K562 (cell line): ENCODE measurements at regions not wholly inside any gene's neighbourhood (a gene's known extent, or its start where the extent isn't known, plus 50 kb on each side); places are given as distances from the start of the nearest gene placed in this dataset.
A peak's percentile ranks its signal among the peaks of the same experiment; 100 is the strongest.

Experiments used
- BRCA1 ChIP-seq, 2 experiments: fragments of 450-650 bp in 1 of 2; sonication (generic) in 1 of 2; formaldehyde crosslinking in 1 of 2; IDR thresholded peaks; 2 replicates each; pipeline versions ENCODE4 v1.5.0 to v1.6.1; 2017 to 2020; ENCODE audit warnings: mild to moderate bottlenecking in 1 of 2, missing genetic modification reagents in 1 of 2
- CTBP1 ChIP-seq: fragments of 450-650 bp; IDR thresholded peaks from 2 replicates; pipeline ENCODE4 v1.6.1; 2016; ENCODE audit warnings: borderline replicate concordance
- ERF ChIP-seq: fragments of 450-650 bp; formaldehyde crosslinking; IDR thresholded peaks from 2 replicates; pipeline ENCODE4 v1.4.0; 2020; ENCODE audit warnings: mild to moderate bottlenecking, mixed read lengths
- GATAD2B ChIP-seq: fragments of 450-650 bp; IDR thresholded peaks from 2 replicates; pipeline ENCODE4 v1.6.1; 2017; ENCODE audit warnings: mild to moderate bottlenecking, borderline replicate concordance
- HDAC8 ChIP-seq: fragments of 450-650 bp; IDR thresholded peaks from 2 replicates; pipeline ENCODE4 v1.6.1; 2016; ENCODE audit warnings: mild to moderate bottlenecking, missing genetic modification characterization, moderate library complexity, missing compliant biosample characterization
- MAFF ChIP-seq: IDR thresholded peaks from 2 replicates; pipeline ENCODE4 v1.6.1; 2012; ENCODE audit warnings: low read length, improper control_type of control experiment
- MEIS2 ChIP-seq: fragments of 450-650 bp; IDR thresholded peaks from 2 replicates; pipeline ENCODE4 v1.6.1; 2014; ENCODE audit warnings: mild to moderate bottlenecking; ENCODE audit not compliant: partially characterized antibody
- NBN ChIP-seq: fragments of 450-650 bp; IDR thresholded peaks from 2 replicates; pipeline ENCODE4 v1.6.1; 2016; ENCODE audit warnings: low read depth, mild to moderate bottlenecking
- NCOR1 ChIP-seq: fragments of 450-650 bp; IDR thresholded peaks from 2 replicates; pipeline ENCODE4 v1.6.1; 2016; ENCODE audit warnings: mild to moderate bottlenecking, moderate library complexity
- PHB2 ChIP-seq: fragments of 450-650 bp; IDR thresholded peaks from 2 replicates; pipeline ENCODE4 v1.6.1; 2017; ENCODE audit warnings: low read depth
- POU5F1 ChIP-seq: fragments of 150-350 bp; IDR thresholded peaks from 2 replicates; pipeline ENCODE4 v1.6.1; 2014; ENCODE audit warnings: borderline replicate concordance, low read length, low read depth, mild to moderate bottlenecking; ENCODE audit not compliant: partially characterized antibody
- RBFOX2 ChIP-seq: fragments of 200-400 bp; formaldehyde crosslinking; IDR thresholded peaks from 2 replicates; pipeline ENCODE4 v1.6.1; 2017; ENCODE audit warnings: low read depth, mild to moderate bottlenecking, low read length, moderate library complexity
- RREB1 ChIP-seq: fragments of 250-450 bp; sonication (Bioruptor Pico); IDR thresholded peaks from 2 replicates; pipeline ENCODE4 v1.4.0; 2020
- SIX5 ChIP-seq, 2 experiments: IDR thresholded peaks; 2 replicates each; pipeline ENCODE4 v1.6.1; 2011; ENCODE audit warnings: low read length in 2 of 2, borderline replicate concordance in 1 of 2, low read depth in 1 of 2, mild to moderate bottlenecking in 1 of 2, moderate library complexity in 1 of 2; ENCODE audit not compliant: insufficient read depth in 1 of 2
- SMARCE1 ChIP-seq: fragments of 450-650 bp; IDR thresholded peaks from 2 replicates; pipeline ENCODE4 v1.7.1; 2016; ENCODE audit warnings: mild to moderate bottlenecking
- SRF ChIP-seq, 2 experiments: fragments of 250-450, 450-650 bp in 1 of 2; sonication (Bioruptor Pico) in 1 of 2; sonication (generic) in 1 of 2; formaldehyde crosslinking; IDR thresholded peaks; 2 replicates each; pipeline versions ENCODE4 v1.5.0 to v1.5.1; 2020 to 2022; ENCODE audit warnings: mild to moderate bottlenecking in 1 of 2, missing genetic modification reagents in 1 of 2
- TFE3 ChIP-seq: fragments of 450-650 bp; formaldehyde crosslinking; IDR thresholded peaks from 2 replicates; pipeline ENCODE4 v1.4.0; 2020; ENCODE audit warnings: mild to moderate bottlenecking, mixed read lengths
- ZKSCAN8 ChIP-seq: fragments of 200-800 bp; sonication (Bioruptor generic); IDR thresholded peaks from 2 replicates; pipeline ENCODE4 v1.6.1; 2016; ENCODE audit warnings: missing genetic modification characterization, missing compliant biosample characterization
- ZNF584 ChIP-seq: fragments of 200-800 bp; sonication (Bioruptor generic); IDR thresholded peaks from 2 replicates; pipeline ENCODE4 v1.6.1; 2016; ENCODE audit warnings: low read depth, mild to moderate bottlenecking, missing genetic modification characterization, missing compliant biosample characterization
- ZNF764 ChIP-seq: fragments of 250-450 bp; sonication (Bioruptor Pico); IDR thresholded peaks from 2 replicates; pipeline ENCODE4 v1.4.0; 2020; ENCODE audit warnings: low read depth, mild to moderate bottlenecking, moderate library complexity

- TF ChIP-seq NBN (no peak), NCOR1 (0 out of 2 replicates have a peak, but pooled peaks have one; percentile 40), PHB2 (no peak), SIX5 (IDR thresholded peaks at IDR 0.05; ENCODE audit: borderline replicate concordance in 1 of 2, insufficient read depth in 1 of 2, low read depth in 1 of 2, low read length in 2 of 2) (no peak), GATAD2B (no peak), TFE3 (no peak), SRF (CRISPR knock-in tag; IDR thresholded peaks at IDR 0.05) (no peak), SMARCE1 (0 out of 2 replicates have a peak, but pooled peaks have one; percentile 30), RBFOX2 (no peak), CTBP1 (no peak; the same call in 1 of the 2 replicates), ZNF764 (CRISPR knock-in tag) (no peak), ERF (CRISPR knock-in tag) (no peak), MAFF (peak; percentile 61; the same call in 1 of the 2 replicates), ZNF584 (CRISPR knock-in tag) (no peak), HDAC8 (no peak), MEIS2 (no peak), POU5F1 (no peak), ZKSCAN8 (CRISPR knock-in tag) (0 out of 2 replicates have a peak, but pooled peaks have one; percentile 24), BRCA1 (IDR thresholded peaks at IDR 0.05) (no peak), BRCA1 (CRISPR knock-in tag; IDR thresholded peaks at IDR 0.05) (no peak), RREB1 (CRISPR knock-in tag) (no peak)
Measured at GRCh38 chr5:109571785-109572184, 117.9 kb upstream of the MAN2A1 start (continued).
